GM18870 (cell line): ENCODE measurements at regions not wholly inside any gene's neighbourhood (a gene's known extent, or its start where the extent isn't known, plus 50 kb on each side); places are given as distances from the start of the nearest gene placed in this dataset.

Experiments used
- ATAC-seq: cut with Tn5 transposase; IDR thresholded peaks from one replicate; pipeline ENCODE4 v1.9.1; 2021; ENCODE audit warnings: moderate library complexity; ENCODE audit not compliant: unreplicated experiment

DNA sequence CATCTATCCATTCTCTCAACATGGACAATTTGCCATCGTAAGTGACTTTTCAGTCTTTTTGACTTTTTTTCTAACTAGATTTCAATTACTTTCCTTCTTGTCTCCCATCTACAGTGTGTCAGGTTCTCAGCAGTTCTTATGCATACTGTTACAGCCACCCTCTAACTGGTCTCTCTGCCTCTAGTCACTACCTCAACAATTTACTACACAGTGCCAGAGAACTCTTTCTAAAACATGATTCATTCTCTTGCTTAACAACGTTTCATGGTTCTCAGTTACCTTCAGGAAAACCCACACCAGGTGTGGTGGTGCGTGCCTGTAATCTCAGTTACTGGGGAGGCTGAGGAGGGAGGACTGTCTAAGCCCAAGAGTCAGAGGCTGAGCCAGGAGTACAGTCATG lies 95.4 kb downstream of the DIPK2A start:
- no peak for ATAC-seq

DNA sequence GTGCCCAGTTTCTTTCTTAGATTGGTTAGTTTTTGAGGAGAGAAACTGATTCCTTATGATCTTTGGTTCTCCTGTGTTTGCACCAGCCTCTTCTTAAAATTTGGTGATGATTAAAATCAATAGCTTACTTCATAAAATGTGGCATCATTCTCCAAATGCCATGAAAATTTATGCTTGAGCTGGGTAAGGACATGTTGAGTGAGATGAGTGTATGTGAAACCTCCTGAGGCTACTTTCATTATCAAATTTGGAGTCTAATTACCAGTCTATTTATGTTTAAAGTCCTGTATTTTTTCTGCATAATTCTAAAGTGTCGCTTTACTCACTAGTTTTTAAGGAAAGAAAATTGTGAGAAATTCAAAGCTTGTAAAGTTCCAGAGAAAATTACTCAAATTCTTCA lies 102.1 kb downstream of the DIPK2A start:
- ATAC-seq = no peak

DNA sequence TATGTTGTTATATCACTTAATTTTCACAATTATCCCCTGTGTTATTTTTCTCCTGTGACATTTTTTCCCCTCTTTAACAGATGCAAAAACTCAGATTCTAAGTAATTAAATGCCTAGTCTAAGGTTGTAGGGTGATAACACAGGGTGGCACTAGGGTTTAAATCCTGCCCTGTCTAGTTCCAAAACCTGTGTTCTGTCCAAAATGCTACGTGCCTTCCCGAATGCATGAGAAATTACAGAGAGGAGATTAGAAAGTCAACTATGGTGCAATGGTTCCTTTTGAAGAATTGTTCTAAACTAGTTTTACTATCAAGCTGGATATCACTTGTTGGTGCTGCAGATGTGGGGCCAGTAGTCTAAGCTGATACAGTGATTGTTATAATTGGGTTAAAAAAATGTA lies 108.0 kb downstream of the DIPK2A start:
- ATAC-seq = no peak

DNA sequence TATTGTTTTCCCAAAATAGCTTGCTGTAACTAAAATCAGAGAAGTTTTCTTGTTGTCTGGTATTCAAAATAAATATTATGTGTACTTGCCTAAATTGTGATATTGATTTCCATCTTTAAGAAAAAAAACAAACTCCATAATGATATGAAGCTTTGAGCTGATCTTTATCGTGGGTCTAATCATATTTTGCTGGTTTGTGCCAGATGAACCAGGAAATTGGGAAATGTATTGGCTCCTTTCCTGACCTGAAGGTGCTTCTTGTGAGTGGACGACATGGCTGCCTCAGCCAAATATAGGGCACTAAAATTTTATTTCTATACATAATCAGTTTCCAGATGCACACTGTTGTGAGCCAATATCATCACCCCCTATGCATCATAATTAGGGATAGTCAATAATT lies 113.3 kb downstream of the DIPK2A start:
- no peak for ATAC-seq

DNA sequence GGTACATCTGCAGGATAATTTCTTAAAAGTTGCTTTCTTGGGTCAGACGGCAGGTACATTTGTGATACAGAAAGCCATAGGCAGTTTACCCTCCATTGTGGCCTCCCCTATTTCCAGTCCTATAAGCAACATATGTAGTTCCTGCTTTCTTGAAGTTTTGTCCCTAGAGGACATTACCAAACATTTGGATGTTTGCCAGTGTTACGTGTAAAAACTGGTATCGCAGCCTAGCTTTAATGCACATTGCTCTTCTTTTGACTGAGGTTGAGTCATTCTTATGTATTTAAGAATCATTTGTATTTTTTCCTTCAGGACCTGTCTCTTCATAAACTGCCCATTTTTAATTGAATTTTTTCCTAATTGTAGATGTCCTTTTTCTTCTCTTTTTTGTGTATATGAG lies 114.3 kb downstream of the DIPK2A start:
- no peak for ATAC-seq

DNA sequence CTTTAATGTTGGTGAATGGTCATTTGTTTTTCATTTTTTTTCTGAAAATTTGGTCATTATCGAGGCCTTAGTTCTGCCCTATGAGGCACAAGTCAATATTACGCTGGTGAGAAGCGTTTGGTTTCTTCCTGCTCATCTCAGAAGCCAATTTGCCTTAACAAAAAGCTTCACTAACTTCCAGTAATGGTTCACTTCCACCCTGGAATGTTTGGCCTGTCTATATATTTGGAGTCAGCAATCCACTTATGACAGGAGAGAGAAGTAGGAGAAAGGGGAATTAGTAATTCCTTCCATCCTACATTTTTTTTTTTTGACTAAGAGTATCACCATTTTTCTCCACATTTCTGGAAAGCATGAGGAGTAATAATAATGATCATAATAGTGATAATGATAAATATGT lies 124.4 kb downstream of the DIPK2A start:
- ATAC-seq = no peak

DNA sequence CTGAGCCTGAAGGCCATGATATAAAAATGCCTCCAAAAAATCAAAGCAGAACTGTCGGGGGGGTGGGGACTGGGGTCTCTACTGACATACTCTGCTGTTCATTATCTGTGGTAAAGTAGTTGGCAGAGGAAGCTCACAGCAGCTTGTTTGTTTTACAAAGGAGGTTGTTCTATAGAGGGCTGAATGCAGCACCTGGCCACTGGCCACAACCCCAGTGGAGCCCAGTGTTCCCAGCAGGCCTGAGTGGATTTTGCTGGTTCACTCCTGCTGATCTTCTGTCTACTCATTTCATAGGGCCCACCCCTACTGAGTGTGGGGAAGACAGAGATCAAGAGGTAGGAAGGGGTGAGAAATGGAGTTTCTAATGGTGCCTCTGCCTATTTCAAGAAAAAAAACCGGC lies 125.5 kb downstream of the DIPK2A start:
- ATAC-seq = no peak

DNA sequence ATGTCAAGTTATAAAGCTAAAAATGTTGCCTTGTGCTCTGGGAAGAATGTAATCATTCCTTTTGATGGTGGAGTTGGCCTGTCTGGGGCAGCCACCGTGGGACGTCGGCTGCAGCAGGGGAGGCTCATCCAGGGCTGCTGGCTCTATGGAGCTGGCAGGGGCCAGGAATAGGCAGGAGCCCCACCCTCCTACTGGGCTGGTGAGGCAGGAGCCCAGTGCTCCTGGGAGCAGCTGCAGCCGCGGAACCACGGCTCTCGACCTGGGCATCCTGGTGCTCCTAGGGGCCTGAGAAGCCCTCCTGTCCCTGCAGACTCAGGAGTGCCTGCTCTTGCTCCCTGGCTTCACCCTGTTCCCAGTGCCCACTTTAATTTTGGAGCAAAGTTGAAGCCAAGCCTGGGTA lies 127.1 kb downstream of the DIPK2A start:
- no peak for ATAC-seq

DNA sequence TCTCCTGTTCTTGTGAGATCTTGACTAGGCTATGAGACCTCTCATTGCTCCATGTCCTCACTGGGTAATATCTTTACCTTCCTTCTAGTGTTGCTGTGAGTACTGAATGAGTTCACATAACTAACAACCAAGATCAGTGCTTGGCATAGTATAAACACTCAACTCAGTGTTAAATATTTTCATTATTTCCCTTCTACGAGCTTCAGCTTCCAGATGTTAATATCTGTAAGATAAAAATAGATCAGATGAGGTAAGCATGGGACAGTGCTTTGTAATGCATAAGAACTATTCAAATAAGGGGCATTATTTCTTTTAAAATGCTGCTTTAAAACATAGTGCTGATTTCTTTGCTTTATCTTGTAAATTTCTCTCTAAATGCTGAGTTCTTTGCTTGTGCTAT lies 130.8 kb downstream of the DIPK2A start:
- no peak for ATAC-seq

DNA sequence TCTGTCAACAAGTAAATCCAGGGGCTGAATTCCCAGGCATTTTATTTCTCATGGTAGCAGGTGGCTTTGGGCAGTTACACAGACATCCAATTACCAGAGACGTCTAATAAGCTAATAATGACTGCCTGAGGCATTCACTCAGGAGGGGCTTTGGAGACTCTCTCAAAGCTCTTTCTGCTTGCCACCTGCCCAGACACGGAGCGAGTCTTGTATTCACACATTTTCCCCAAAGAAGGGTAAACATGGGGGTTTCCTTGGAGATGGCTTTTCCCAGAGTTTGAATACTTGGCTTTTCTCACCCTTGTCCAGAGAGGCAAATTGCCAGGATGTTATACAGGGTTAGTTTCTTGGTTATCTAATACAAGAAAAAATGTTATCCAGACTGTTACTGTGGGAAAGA lies 132.6 kb downstream of the DIPK2A start:
- ATAC-seq = no peak

DNA sequence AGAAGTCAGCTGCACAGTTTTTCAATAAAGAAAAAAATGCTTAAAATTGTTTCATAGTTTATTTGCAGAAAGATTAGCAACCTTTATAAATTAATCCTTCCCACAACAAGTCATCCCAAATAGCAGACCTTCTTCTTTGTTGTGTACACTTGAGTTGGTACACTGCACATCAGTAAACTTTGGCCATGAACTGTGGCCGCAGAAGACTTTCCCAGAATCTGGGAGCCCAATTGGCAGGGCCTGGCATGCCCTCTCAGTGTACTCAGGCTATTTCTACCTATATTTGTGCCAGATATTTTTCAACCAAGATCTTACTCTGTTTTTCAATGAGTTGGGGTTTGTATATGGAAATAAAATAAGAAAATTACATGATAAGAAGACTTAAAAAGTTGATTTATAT lies 133.1 kb downstream of the DIPK2A start:
- ATAC-seq = no peak

DNA sequence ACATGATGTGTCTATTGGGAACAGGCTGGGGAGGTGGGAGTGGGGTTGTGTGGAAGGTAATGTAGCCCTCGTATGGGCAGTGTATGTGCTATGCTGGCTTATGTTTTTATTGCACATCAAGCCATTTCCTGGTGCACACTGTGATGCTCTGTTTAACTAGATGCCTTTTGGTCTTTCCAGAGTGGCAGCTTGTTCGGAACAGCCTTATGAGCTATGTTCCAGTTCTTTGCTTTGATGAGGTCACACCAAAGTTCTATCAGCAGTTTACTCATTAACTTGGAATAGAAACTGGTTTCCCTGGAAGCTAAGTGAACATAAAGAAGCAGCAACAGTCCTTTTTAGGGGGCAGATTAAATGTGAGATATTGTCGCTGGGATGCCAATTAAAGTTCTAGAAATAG lies 133.9 kb downstream of the DIPK2A start:
- no peak for ATAC-seq

DNA sequence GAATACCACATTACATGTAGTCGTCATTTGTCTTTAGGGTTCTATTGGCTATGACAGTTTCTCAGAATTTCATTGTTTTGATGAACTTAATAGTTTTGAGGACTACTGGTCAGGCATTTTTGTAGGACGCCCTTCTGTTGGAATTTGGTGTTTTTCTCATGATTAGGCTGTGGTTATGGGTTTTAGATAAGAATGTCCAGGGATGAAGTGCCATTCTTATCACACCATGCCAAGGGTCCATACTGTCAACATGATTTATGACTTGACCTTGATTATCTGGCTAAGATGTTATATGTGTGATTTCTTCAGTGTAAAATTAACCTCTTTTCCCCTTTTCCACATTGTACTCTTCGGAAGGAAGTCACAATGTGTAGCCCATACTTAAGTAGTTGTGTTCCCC lies 135.3 kb downstream of the DIPK2A start:
- ATAC-seq = no peak

DNA sequence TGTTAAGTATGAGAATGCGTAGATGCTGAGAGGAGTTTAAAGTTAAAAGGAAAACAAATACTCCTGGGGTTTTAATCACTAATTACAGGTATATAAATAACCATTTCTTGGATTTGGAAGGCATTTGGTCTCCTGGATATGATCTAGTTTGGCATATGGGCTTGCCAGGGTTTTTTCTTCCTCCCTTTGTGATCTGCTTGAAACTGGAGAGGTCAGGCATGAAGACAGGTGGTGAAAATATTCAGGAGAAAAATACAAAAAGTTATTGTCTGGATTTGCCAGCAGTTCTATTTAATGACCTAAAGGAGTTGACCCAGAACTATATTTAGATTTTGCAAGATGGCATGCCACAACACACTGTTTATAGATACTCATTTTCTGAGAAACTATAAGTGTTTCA lies 136.3 kb downstream of the DIPK2A start:
- ATAC-seq = no peak

DNA sequence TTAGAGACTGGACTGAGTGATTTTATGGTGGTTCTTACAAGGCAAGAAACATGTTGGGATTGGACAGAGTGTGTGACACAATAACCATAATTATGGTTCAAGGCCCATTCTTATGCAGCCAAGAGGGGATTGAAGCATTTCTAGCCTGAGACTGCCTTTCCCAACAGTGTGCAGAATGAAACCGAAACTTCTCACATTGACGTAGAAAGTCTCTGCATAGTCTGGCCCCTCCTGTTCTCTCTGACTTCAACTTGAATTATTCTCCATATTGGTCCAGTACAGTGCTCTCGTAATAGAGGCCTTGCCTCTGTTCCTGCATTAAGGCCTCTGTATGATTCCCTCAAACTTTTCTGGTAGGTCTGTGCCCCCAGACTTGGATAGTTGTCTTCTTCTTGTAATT lies 138.3 kb downstream of the DIPK2A start:
- peak; percentile 99 for ATAC-seq

DNA sequence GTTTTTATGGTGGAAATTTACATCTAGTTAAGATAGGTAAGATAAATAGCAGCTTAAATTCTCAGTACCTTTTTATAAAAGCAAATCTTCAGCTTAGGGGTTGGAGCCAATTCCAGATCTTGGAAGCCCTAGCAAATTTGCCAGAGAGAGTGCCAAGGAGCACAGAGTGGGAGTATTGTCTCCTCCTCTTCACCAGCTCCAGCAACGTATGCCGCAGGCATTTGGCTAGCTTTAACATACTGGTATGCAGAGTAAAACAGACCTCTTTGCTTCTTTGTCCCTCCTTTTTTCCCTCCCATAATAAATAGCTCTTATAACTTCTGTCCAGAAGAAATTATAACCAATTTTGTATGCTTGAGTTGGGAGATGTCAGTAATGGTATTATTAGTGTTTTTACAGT lies 140.4 kb downstream of the DIPK2A start:
- no peak for ATAC-seq

DNA sequence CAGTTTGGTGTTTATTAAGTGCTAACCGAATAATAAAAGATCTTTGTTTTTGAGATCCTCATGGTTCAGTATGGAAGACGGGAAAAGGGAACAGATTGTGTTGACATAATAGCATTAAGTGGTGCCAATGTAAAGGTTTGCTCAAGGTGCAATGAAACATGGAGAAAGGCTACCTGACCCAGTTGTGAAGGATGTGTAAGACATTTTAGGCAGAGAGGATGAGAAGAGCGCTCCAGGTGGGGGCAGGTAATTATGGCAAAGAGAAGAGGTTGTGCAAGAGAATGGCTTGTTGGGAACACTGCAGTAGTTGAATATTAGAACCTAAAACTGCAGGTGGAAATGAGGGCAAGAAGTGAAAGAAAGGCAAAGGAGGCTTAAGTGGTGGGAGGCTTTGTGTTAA lies 140.8 kb downstream of the DIPK2A start:
- ATAC-seq = no peak

DNA sequence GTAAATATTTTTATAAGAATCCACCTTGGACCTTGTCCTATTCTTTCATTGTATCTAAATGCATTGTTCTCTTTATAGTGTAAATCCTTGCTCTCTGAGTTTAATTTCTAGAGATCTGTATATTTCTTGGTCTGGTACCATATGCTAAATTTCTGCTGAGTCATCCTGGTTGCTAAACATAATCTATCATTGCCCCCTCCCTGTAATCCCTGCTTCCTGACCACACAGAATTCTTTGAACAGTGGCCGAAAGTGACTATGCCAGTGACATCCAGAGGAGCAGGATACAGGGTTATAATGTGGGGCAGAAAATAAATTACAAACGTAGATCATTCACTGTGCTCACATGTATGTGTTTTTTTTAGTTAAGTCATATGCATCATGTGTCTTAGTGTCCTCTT lies 143.1 kb downstream of the DIPK2A start:
- ATAC-seq = no peak

DNA sequence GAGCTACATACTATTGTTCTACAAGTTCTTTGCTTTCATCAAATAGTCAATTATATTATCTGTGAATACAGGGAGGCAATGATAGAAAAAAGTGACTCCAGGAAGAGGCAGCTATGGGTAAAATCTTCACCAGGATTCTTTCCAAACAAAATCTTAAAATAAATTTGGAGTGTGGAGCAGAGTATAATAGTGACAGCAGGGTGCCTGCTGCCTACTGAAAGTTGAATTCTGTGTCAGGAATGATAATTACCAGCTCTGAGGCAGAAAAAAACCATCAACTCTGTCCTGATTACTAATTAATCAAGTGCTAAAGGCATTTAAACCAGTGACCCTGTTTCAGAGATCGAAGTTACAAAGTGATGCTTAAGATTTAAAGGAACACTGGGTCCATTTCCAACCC lies 148.0 kb downstream of the DIPK2A start:
- ATAC-seq = no peak

DNA sequence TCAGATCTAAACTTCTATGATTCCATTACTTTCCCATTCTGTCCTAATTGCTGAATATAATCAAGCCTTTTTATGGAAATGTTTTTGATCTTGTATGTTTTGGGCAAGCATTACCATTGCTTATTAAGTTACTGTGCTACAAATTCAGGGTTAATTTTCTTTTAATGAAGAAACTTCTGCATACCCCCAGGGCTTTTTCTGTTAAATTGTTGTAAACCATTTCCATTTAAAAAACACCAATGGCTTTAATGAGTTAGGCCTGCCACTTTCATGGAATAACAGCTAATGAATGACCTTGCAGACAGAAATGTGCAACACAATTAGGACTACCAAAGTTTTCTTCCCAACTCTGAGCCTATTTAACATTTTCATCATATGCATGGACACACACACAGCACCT lies 150.0 kb downstream of the DIPK2A start:
- ATAC-seq = no peak

DNA sequence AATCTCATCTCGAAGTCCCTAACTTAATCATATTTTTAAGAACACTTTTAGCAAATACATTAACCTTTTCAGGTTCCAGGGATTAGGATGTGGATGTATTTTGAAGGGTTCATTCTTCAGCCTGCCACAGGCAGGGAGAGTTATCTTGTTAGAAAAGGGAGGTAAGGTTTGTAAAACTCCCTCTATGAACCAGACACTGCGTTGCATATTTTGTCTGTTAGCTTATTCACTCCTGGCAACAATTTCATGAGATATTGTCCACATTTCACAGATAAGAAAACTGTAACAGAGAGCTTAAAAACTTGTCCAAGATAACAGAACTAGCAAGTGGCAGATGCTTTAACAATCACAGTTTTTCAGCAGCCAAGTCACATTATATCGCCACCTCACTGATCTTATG lies 155.4 kb downstream of the DIPK2A start:
- no peak for ATAC-seq

DNA sequence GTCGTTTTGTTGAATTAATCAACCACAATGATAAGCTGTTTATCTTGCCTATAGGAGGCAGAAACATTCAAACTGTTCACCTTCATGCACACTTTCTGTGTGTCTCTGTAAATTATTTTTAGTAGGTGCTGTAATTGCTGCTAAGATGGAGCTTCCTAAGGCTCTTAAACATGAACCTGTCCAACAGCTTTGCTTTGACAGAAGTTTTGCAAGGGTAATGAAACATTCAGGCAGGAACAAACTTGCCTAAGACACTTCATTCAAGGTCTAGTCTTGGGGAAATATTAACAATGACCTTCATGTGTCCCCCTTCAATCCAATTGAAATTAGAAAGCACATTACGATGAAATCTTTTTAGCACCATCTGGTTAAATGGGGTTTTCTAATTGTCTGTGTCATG lies 156.1 kb downstream of the DIPK2A start:
- peak; percentile 9 for ATAC-seq

DNA sequence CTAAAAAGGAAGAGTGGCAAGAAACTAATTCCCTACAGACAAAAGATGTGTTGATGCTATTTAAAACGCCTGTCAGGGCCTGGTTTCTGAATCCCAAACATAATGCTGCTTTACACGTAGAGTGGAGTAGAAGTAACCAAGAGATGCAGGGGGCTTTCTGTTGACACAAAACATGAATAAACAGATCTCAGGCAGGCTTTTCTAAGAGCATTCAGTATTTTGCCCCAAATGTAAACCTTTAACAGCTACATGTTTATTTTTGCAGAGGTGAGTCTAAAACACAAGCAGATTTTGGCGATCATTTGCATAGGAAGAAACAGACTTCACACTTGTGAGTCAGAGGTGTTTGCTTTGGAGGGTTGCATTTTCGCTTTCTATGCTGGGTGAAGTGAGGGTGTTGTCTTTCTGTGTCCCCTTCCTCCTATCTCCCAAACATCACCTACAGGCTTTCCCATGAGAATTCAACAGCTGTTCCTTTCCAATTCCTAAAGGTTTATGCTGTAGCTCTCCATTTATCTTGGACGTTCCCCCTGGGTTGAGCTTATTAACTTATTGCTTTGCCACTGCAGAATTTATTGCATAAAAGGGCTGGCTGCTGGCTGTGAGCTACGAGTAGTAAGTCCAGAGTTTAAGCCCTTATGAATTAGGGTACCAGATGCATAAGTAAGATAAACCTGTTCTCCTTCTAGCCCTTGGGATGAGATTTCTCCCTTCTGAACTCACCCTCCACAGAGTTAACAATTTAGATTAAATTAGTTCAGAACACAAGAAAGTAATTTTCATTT lies 156.7 kb downstream of the DIPK2A start:
- peak; percentile 100 for ATAC-seq
